Astrocyte of the spinal cord (primary cell): ENCODE measurements at regions not wholly inside any gene's neighbourhood (a gene's known extent, or its start where the extent isn't known, plus 50 kb on each side); places are given as distances from the start of the nearest gene placed in this dataset.
A peak's percentile ranks its signal among the peaks of the same experiment; 100 is the strongest.

Source experiments
- DNase-seq: peaks from one replicate; pipeline ENCODE4 v3.0.0; 2011; ENCODE audit warnings: low read depth, low spot score
- H3K4me3 ChIP-seq: 2 replicates; pipeline ENCODE4 v1.5.1; 2011; ENCODE audit warnings: low read depth, mild to moderate bottlenecking, low read length, moderate library complexity
- in situ Hi-C: cut with HindIII; loops from 2 replicates; pipeline ENCODE4 v1.10.0; 2017; ENCODE audit warnings: low sequenced_read_pairs
- TF ChIP-seq, protein P1 (sequence below): IDR thresholded peaks from 2 replicates; pipeline ENCODE4 v1.5.1; 2012; ENCODE audit warnings: low read depth, mild to moderate bottlenecking, low read length, inconsistent platforms

DNA sequence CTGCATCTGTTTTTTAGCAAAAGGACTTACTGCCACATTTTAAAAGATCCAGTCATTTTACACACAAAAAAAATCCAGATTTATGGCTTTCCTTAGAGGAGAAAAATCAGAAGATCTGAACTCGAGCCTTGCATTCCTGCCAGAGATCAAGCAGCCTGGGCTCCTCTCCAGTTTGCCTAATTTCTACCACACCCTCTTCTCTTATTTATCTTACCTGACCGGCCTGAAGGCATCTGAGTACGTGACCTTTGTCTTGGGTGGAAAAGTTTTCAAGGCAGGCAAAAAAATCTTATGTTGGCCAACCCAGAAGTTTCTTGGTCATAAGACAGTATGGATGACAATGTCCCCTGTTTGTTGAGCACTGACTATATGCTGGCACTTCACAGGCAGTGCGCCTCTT is 60.3 kb downstream of the CHRD start:
- no peak for DNase-seq
- TF ChIP-seq, protein P1, sequence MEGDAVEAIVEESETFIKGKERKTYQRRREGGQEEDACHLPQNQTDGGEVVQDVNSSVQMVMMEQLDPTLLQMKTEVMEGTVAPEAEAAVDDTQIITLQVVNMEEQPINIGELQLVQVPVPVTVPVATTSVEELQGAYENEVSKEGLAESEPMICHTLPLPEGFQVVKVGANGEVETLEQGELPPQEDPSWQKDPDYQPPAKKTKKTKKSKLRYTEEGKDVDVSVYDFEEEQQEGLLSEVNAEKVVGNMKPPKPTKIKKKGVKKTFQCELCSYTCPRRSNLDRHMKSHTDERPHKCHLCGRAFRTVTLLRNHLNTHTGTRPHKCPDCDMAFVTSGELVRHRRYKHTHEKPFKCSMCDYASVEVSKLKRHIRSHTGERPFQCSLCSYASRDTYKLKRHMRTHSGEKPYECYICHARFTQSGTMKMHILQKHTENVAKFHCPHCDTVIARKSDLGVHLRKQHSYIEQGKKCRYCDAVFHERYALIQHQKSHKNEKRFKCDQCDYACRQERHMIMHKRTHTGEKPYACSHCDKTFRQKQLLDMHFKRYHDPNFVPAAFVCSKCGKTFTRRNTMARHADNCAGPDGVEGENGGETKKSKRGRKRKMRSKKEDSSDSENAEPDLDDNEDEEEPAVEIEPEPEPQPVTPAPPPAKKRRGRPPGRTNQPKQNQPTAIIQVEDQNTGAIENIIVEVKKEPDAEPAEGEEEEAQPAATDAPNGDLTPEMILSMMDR, result no peak
- in situ Hi-C loops, result no loop called here
- no peak overlapping the region for H3K4me3 ChIP-seq

GRCh38 chr3:184441202-184441900 is 61.5 kb downstream of the CHRD start:
- H3K4me3 ChIP-seq, result no peak overlapping the region
- in situ Hi-C loops, result no loop called here
- no peak for DNase-seq
- TF ChIP-seq, protein P1, result no peak

- no peak for DNase-seq
- in situ Hi-C loops, result no loop called here
- H3K4me3 ChIP-seq, result no peak overlapping the region
- TF ChIP-seq, protein P1, result no peak
Observed at GRCh38 chr3:184443364-184443763, 63.5 kb downstream of the CHRD start.

DNA sequence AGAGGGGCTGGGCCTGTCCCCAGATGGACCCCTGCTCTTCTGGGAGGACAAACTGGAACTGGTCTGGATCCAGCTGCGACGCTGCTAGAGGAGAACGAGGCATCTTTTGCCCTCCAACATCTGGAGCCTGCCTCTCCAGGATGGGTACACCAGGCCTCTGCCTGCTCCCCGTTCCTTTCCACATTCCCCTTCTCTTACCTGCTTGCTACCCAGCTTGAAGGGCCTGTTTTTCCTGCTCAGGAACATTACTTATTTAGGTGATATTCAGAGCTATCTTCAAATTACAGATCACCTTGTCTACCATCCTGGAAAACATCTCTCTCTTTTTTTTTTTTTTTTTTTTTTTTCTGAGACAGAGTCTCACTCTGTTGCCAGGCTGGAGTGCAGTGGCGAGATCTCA is 64.0 kb downstream of the CHRD start:
- in situ Hi-C loops, result no loop called here
- DNase-seq, result no peak
- TF ChIP-seq, protein P1, result no peak
- H3K4me3 ChIP-seq, result no peak overlapping the region

GRCh38 chr3:184448321-184449160 is 68.7 kb downstream of the CHRD start:
- in situ Hi-C loops, result no loop called here
- DNase-seq, result peak; percentile 80
- H3K4me3 ChIP-seq, result no peak overlapping the region
- TF ChIP-seq, protein P1, result no peak

- no peak for DNase-seq
- in situ Hi-C loops, result no loop called here
- H3K4me3 ChIP-seq, result no peak overlapping the region
- TF ChIP-seq, protein P1, result no peak
Observed at GRCh38 chr3:184449161-184449515, 69.3 kb downstream of the CHRD start.
